Stimulated activated CD4-positive, alpha-beta T cell treated with anti-CD3 and anti-CD28 coated beads, Interleukin-12 subunit alpha, Interleukin-12 subunit beta, amount 100 ng/mL, for 4 hours (primary cell): ENCODE measurements at regions not wholly inside any gene's neighbourhood (a gene's known extent, or its start where the extent isn't known, plus 50 kb on each side); places are given as distances from the start of the nearest gene placed in this dataset.
"Not testable (repeated sequence)": the region's sequence is repeated elsewhere in the genome, so short reads cannot be mapped to it uniquely, and the experiment has no call there.

ENCODE experiments used
- DNase-seq: peaks from one replicate; pipeline ENCODE4 v3.0.0-alpha.2; 2020

- no peak for DNase-seq
These were observed 202.2 kb upstream of the NFIA start for GRCh38 chr1:60880202-60880601.

- DNase-seq: no peak
These were observed 204.0 kb upstream of the NFIA start for GRCh38 chr1:60878323-60878722.

GRCh38 chr1:60877376-60877775 is 205.0 kb upstream of the NFIA start:
- DNase-seq: no peak

- no peak for DNase-seq
These were observed 205.4 kb upstream of the NFIA start for GRCh38 chr1:60876952-60877351.

GRCh38 chr1:60875138-60875537 is 207.2 kb upstream of the NFIA start:
- DNase-seq: no peak

- no peak for DNase-seq
These were observed 207.6 kb upstream of the NFIA start for GRCh38 chr1:60874718-60875117.

GRCh38 chr1:60873396-60873795 is 209.0 kb upstream of the NFIA start:
- DNase-seq: not testable (repeated sequence)

GRCh38 chr1:60872426-60873054 is 209.8 kb upstream of the NFIA start:
- DNase-seq: no peak

- no peak for DNase-seq
These were observed 212.0 kb upstream of the NFIA start for GRCh38 chr1:60870269-60870865.

GRCh38 chr1:60868901-60869663 is 213.3 kb upstream of the NFIA start:
- no peak for DNase-seq

- no peak for DNase-seq
These were observed 214.6 kb upstream of the NFIA start for GRCh38 chr1:60867782-60868181.

GRCh38 chr1:60866917-60867531 is 215.3 kb upstream of the NFIA start:
- DNase-seq: no peak

GRCh38 chr1:60866226-60866900 is 216.0 kb upstream of the NFIA start:
- DNase-seq: no peak

- DNase-seq: no peak
These were observed 217.2 kb upstream of the NFIA start for GRCh38 chr1:60865166-60865565.

GRCh38 chr1:60864722-60865121 is 217.6 kb upstream of the NFIA start:
- DNase-seq: no peak

GRCh38 chr1:60863131-60863530 is 219.2 kb upstream of the NFIA start:
- DNase-seq: no peak

- DNase-seq: no peak
These were observed 220.3 kb upstream of the NFIA start for GRCh38 chr1:60861961-60862567.

- DNase-seq: no peak
These were observed 223.2 kb upstream of the NFIA start for GRCh38 chr1:60859111-60859510.

- no peak for DNase-seq
These were observed 224.5 kb upstream of the NFIA start for GRCh38 chr1:60857851-60858250.

- no peak for DNase-seq
These were observed 232.3 kb upstream of the NFIA start for GRCh38 chr1:60850084-60850483.

- no peak for DNase-seq
These were observed 233.0 kb upstream of the NFIA start for GRCh38 chr1:60849401-60849800.

- DNase-seq: no peak
These were observed 233.7 kb upstream of the NFIA start for GRCh38 chr1:60848583-60849188.
